PC-9 (cell line): ENCODE measurements at regions not wholly inside any gene's neighbourhood (a gene's known extent, or its start where the extent isn't known, plus 50 kb on each side); places are given as distances from the start of the nearest gene placed in this dataset.

Source experiments
- EZH2 ChIP-seq: fragments of 200-600 bp; sonication (generic); IDR thresholded peaks from 2 replicates; pipeline ENCODE4 v1.8.0; 2017; ENCODE audit warnings: antibody characterized with exemption, low read depth
- TF ChIP-seq, protein P1 (sequence below): fragments of 200-600 bp; sonication (generic); conservative IDR thresholded peaks from 2 replicates; pipeline ENCODE4 v1.6.1; 2017; ENCODE audit warnings: mixed run types, antibody characterized with exemption, mild to moderate bottlenecking, moderate library complexity

DNA sequence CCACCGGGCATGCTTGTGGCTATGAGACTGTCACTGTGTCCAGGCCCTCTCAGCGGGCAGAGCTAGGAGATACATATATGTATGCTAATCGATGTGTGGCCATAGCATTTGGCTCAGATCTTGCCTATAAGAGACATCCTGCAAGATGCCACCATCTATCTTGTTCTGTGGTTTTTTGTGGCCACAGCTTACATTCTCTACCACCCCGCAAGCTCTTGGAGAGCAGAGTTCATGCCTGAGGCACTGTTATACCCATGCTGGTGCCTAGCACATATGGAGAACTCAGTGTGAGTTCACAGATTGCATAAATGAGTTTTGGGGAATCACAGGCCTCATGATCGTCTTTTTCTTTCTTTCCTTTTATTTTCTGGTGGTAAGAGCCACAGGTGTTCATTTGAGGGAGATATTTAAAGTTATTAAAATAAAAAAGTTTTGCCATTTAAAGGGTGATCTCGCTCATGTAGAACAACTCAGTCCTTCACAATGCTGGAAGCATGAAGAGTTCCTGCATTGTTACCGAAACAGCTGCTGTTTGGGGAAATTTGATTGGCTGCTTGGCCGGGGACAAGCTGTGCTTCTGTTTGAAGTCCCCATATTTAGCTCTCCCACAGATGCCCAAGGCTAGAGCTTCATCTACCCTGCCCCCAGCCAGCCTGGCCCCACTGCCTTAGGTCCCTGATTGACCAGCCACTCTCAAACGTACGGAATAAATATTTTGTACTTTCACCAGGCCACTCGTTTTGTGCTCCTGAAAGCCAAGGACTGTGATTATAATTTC is 169.2 kb upstream of the MAP1B start:
- TF ChIP-seq, protein P1, sequence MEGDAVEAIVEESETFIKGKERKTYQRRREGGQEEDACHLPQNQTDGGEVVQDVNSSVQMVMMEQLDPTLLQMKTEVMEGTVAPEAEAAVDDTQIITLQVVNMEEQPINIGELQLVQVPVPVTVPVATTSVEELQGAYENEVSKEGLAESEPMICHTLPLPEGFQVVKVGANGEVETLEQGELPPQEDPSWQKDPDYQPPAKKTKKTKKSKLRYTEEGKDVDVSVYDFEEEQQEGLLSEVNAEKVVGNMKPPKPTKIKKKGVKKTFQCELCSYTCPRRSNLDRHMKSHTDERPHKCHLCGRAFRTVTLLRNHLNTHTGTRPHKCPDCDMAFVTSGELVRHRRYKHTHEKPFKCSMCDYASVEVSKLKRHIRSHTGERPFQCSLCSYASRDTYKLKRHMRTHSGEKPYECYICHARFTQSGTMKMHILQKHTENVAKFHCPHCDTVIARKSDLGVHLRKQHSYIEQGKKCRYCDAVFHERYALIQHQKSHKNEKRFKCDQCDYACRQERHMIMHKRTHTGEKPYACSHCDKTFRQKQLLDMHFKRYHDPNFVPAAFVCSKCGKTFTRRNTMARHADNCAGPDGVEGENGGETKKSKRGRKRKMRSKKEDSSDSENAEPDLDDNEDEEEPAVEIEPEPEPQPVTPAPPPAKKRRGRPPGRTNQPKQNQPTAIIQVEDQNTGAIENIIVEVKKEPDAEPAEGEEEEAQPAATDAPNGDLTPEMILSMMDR, result no peak
- no peak for TF ChIP-seq EZH2
